ENCODE measurements at regions not wholly inside any gene's neighbourhood (a gene's known extent, or its start where the extent isn't known, plus 50 kb on each side); places are given as distances from the start of the nearest gene placed in this dataset.

GRCh38 chr13:109576331-109576813 lies 210.0 kb downstream of the IRS2 start:
- no peak for TF ChIP-seq CTCF (IDR thresholded peaks at IDR 0.05)
- TF ChIP-seq POLR2A (IDR thresholded peaks at IDR 0.05), result no peak
